Gastroesophageal sphincter (tissue), 3 donors: ENCODE measurements at regions not wholly inside any gene's neighbourhood (a gene's known extent, or its start where the extent isn't known, plus 50 kb on each side); places are given as distances from the start of the nearest gene placed in this dataset.

ENCODE experiments used
- CTCF ChIP-seq, 4 experiments: fragments of 200-600 bp in 2 of 4; fragments of 450-650 bp in 2 of 4; sonication (generic) in 1 of 4; IDR thresholded peaks; one replicate each; pipeline ENCODE4 v1.5.1; 2017 to 2019; ENCODE audit warnings: antibody characterized with exemption in 4 of 4, mild to moderate bottlenecking in 2 of 4, moderate library complexity in 2 of 4
- EP300 ChIP-seq: sonication (generic); formaldehyde crosslinking; IDR thresholded peaks from one replicate; pipeline ENCODE4 v1.6.1; 2017; ENCODE audit warnings: antibody characterized with exemption, mild to moderate bottlenecking
- POLR2A ChIP-seq, 2 donors: fragments of 450-650 bp; IDR thresholded peaks; one replicate each; pipeline ENCODE4 v1.6.1; 2017; ENCODE audit warnings: antibody characterized with exemption in 2 of 2, mild to moderate bottlenecking in 2 of 2, moderate library complexity in 1 of 2

GRCh38 chrX:457292-457679, 70.6 kb upstream of the PPP2R3B start:
- TF ChIP-seq POLR2A (IDR thresholded peaks at IDR 0.05) (no peak), CTCF (IDR thresholded peaks at IDR 0.05) (no peak), EP300 (no peak)
